ENCODE measurements at regions not wholly inside any gene's neighbourhood (a gene's known extent, or its start where the extent isn't known, plus 50 kb on each side); places are given as distances from the start of the nearest gene placed in this dataset.

DNA sequence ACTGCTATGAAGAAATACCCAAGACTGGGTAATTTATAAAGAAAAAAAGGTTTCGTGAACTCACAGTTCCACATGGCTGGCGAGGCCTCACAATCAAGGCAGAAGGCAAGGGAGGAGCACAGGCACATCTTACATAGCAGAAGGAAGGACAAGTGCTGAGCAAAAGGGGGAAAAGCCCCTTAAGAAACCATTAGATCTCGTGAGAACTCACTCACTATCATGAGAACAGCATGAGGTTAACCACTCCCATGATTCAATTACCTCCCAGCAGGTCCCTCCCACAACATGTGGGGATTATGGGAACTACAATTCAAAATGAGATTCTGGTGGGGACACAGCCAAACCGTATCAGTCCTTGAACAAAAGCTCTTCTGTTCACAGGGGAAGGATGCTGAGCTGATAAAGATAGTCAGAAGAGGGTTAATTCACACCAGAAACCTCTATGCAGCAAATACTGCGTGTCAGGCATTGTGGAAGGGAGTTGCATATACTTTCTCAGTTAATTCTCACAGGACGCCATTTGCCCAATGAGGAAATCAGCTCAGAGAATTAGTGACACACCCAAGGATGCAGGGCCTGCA lies 246.2 kb downstream of the FOXO1 start (continued):
- TF ChIP-seq, protein P1, sequence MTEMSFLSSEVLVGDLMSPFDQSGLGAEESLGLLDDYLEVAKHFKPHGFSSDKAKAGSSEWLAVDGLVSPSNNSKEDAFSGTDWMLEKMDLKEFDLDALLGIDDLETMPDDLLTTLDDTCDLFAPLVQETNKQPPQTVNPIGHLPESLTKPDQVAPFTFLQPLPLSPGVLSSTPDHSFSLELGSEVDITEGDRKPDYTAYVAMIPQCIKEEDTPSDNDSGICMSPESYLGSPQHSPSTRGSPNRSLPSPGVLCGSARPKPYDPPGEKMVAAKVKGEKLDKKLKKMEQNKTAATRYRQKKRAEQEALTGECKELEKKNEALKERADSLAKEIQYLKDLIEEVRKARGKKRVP (CRISPR knock-in tag; IDR thresholded peaks at IDR 0.05) = no peak
- no peak for TF ChIP-seq MAFG (tag; conservative IDR thresholded peaks at IDR 0.05)
- TF ChIP-seq PHF20 (IDR thresholded peaks at IDR 0.05; ENCODE audit: partially characterized antibody) = no peak
- no peak for TF ChIP-seq GTF2E2 (tag; IDR thresholded peaks at IDR 0.05)
- TF ChIP-seq CBX5 (IDR thresholded peaks at IDR 0.05; ENCODE audit: borderline replicate concordance, low read depth) = no peak
- no peak for TF ChIP-seq RBM39 (optimal IDR thresholded peaks at IDR 0.05; ENCODE audit: low read depth, low read length)
- TF ChIP-seq, protein P2, sequence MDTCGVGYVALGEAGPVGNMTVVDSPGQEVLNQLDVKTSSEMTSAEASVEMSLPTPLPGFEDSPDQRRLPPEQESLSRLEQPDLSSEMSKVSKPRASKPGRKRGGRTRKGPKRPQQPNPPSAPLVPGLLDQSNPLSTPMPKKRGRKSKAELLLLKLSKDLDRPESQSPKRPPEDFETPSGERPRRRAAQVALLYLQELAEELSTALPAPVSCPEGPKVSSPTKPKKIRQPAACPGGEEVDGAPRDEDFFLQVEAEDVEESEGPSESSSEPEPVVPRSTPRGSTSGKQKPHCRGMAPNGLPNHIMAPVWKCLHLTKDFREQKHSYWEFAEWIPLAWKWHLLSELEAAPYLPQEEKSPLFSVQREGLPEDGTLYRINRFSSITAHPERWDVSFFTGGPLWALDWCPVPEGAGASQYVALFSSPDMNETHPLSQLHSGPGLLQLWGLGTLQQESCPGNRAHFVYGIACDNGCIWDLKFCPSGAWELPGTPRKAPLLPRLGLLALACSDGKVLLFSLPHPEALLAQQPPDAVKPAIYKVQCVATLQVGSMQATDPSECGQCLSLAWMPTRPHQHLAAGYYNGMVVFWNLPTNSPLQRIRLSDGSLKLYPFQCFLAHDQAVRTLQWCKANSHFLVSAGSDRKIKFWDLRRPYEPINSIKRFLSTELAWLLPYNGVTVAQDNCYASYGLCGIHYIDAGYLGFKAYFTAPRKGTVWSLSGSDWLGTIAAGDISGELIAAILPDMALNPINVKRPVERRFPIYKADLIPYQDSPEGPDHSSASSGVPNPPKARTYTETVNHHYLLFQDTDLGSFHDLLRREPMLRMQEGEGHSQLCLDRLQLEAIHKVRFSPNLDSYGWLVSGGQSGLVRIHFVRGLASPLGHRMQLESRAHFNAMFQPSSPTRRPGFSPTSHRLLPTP (IDR thresholded peaks at IDR 0.05; ENCODE audit: borderline replicate concordance, extremely low read depth, insufficient read length) = no peak
- TF ChIP-seq PCBP2 (IDR thresholded peaks at IDR 0.05; ENCODE audit: low read depth, low read length, poor library complexity, severe bottlenecking) = no peak
